ENCODE measurements at regions not wholly inside any gene's neighbourhood (a gene's known extent, or its start where the extent isn't known, plus 50 kb on each side); places are given as distances from the start of the nearest gene placed in this dataset.

DNA sequence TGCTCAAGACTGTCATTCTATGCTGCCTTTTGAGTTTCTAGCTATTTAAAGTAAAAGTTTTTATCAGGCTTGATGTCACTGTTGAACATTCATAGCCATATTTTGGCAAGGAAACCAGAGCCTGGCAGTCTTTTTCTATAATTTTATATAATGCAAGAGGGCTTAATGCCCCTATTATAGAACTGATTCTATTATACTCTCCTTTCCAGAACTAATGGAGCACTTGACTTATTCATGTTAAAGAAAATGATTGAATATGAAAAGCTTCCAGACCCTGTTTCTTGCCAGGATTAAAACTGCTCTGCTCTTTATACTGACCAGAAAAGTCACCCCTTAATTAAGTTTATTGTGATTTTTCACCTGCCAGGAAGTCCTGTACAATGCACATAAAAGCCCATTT, 337.6 kb upstream of the CHRM2 start:
- no peaks in the 10 kb centered on the region for H3K27me3 ChIP-seq (ENCODE audit: low read depth, low read length)
- no peak overlapping the region for H3K4me3 ChIP-seq (ENCODE audit: low read depth in 1 of 2, low read length in 2 of 2)
- H3K36me3 ChIP-seq (ENCODE audit: control insufficient read depth in 1 of 2, insufficient read depth in 2 of 2, low read length in 2 of 2), result no peaks in the 10 kb centered on the region
- no peaks in the 10 kb centered on the region for H3K9me3 ChIP-seq (ENCODE audit: control insufficient read depth in 1 of 2, low read length in 2 of 2)
- no peak overlapping the region for H3K27ac ChIP-seq (ENCODE audit: low read length)
- H3K4me1 ChIP-seq (ENCODE audit: control insufficient read depth in 1 of 2, insufficient read depth in 2 of 2, low read length in 2 of 2), result no peaks in the 10 kb centered on the region

DNA sequence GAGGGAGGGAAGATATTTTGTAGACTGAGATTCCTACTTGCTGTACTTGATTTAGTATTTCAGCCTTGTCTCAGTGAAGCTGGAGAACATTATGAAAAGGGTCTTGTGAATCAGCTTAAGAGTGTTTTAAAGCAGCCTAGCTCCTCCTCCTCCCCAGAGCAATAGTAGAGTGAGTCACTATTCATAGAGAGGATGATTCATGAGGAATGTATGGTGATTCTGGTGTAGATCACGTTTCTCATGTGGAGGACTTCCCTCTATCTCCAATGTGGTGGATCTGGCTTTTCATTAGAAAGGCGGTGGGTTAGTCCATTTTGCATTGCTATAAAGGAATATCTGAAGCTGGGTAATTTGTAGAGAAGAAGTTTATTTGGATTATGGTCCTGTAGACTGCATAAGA, 340.1 kb upstream of the CHRM2 start:
- Histone ChIP-seq H3K27ac (ENCODE audit: low read length) (no peak overlapping the region), H3K4me3 (ENCODE audit: low read depth in 1 of 2, low read length in 2 of 2) (no peak overlapping the region), H3K27me3 (ENCODE audit: low read depth, low read length) (no peaks in the 10 kb centered on the region), H3K36me3 (ENCODE audit: control insufficient read depth in 1 of 2, insufficient read depth in 2 of 2, low read length in 2 of 2) (no peaks in the 10 kb centered on the region), H3K4me1 (ENCODE audit: control insufficient read depth in 1 of 2, insufficient read depth in 2 of 2, low read length in 2 of 2) (no peaks in the 10 kb centered on the region), H3K9me3 (ENCODE audit: control insufficient read depth in 1 of 2, low read length in 2 of 2) (no peaks in the 10 kb centered on the region)

DNA sequence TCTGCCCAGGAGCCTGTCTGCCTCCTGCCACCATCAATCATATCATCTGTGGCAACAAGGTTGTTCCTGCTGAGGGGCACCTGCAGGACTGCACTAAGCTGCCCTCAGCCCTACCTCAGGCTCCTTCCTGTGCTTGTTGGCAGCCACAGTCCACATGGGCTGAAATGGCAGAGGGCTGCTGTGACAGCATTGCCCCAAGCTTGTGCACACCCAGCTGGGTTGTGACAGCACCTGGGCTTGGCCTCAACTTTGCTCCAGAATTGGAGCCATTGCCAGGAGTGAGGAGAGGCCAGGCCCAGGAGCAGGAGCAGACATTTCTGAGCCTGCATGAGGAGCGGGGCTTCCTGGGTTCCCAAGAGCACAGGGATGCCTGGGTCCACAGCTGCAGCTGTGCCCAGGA, 340.9 kb upstream of the CHRM2 start:
- no peaks in the 10 kb centered on the region for H3K36me3 ChIP-seq (ENCODE audit: control insufficient read depth in 1 of 2, insufficient read depth in 2 of 2, low read length in 2 of 2)

DNA sequence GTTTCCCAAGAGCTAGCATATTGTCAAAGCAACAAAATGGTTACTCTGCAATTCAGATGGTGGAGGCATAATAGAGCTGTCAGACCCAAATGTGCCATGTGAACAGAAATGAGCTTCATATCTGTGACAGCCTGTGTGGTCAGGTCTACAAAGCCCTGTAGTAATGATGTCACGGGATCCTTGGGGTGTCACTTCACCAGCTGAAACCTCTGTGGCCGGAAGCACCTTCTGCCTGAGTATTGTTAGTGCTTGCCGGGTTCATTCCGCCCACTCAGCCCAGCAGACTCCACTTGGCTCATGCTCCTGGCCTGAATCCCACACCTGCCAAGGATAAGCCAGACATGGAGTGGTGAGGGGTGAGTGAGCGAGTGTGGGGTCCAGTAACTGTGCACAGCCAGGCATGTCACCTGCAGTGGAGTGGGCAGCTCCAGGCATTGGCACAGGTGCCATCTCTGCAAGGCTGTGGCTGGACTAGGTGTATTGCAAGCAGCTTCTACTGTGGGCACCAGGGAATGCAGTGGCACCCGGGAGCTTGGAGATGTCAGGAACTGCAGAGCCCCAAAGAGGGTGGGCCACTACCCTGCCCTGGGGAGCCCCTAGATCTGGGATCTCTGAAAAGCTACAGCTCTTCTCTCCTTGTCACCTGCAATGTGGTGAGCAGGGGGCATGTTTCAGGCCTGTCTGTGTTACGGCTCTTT, 341.9 kb upstream of the CHRM2 start:
- Histone ChIP-seq H3K9me3 (ENCODE audit: control insufficient read depth in 1 of 2, low read length in 2 of 2) (no peaks in the 10 kb centered on the region), H3K4me3 (ENCODE audit: low read depth in 1 of 2, low read length in 2 of 2) (no peak overlapping the region), H3K4me1 (ENCODE audit: control insufficient read depth in 1 of 2, insufficient read depth in 2 of 2, low read length in 2 of 2) (no peaks in the 10 kb centered on the region), H3K27ac (ENCODE audit: low read length) (no peak overlapping the region), H3K36me3 (ENCODE audit: control insufficient read depth in 1 of 2, insufficient read depth in 2 of 2, low read length in 2 of 2) (no peaks in the 10 kb centered on the region), H3K27me3 (ENCODE audit: low read depth, low read length) (no peaks in the 10 kb centered on the region)

More for the DNA sequence above, 340.9 kb upstream of the CHRM2 start:
- Histone ChIP-seq H3K4me1 (ENCODE audit: control insufficient read depth in 1 of 2, insufficient read depth in 2 of 2, low read length in 2 of 2) (no peaks in the 10 kb centered on the region), H3K4me3 (ENCODE audit: low read depth in 1 of 2, low read length in 2 of 2) (no peak overlapping the region), H3K27me3 (ENCODE audit: low read depth, low read length) (no peaks in the 10 kb centered on the region), H3K27ac (ENCODE audit: low read length) (no peak overlapping the region), H3K9me3 (ENCODE audit: control insufficient read depth in 1 of 2, low read length in 2 of 2) (no peaks in the 10 kb centered on the region)

DNA sequence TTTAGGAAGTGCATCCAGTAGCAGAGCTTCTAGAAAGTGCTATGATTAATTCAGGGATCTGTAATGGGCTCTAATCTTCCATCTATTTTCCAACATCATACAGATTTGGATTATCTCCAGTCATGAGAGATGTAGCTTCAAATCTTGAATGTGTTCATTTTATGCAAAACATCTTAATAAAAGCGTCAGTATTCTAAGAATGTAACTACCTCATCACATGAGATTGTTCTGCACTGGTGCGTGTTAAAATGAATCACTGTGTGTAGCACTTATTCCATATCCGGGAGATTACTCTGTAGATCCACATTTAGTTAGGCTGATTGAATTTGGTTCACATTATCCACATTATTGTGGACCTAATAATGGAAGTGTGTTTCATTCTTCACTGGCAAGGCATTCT, 344.9 kb upstream of the CHRM2 start:
- no peaks in the 10 kb centered on the region for H3K27me3 ChIP-seq (ENCODE audit: low read depth, low read length)
- no peaks in the 10 kb centered on the region for H3K36me3 ChIP-seq (ENCODE audit: control insufficient read depth in 1 of 2, insufficient read depth in 2 of 2, low read length in 2 of 2)
- H3K9me3 ChIP-seq (ENCODE audit: control insufficient read depth in 1 of 2, low read length in 2 of 2), result no peaks in the 10 kb centered on the region
- no peaks in the 10 kb centered on the region for H3K4me1 ChIP-seq (ENCODE audit: control insufficient read depth in 1 of 2, insufficient read depth in 2 of 2, low read length in 2 of 2)
- H3K4me3 ChIP-seq (ENCODE audit: low read depth in 1 of 2, low read length in 2 of 2), result no peak overlapping the region
- no peak overlapping the region for H3K27ac ChIP-seq (ENCODE audit: low read length)

DNA sequence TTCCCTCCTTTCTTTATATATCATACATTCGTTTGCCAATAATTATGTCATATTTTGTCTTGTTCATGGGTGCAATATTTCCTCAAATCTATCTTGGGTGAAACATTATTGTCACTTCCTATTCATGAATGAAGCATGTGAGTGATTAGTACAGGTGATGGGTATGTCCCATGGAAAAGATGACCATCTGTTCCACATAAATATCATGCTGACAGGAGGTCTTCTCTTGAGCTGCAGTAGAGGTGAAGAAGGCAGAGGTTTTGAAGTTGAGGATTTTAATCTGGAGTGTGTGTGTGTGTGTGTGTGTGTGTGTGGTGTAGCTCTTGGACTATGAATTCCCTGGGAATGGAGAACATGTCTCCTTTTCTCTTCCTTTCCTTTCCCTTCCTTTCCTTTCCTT, 350.5 kb upstream of the CHRM2 start:
- H3K4me3 ChIP-seq (ENCODE audit: low read depth in 1 of 2, low read length in 2 of 2), result no peak overlapping the region
- H3K36me3 ChIP-seq (ENCODE audit: control insufficient read depth in 1 of 2, insufficient read depth in 2 of 2, low read length in 2 of 2), result no peaks in the 10 kb centered on the region
- H3K27me3 ChIP-seq (ENCODE audit: low read depth, low read length), result no peaks in the 10 kb centered on the region
- no peaks in the 10 kb centered on the region for H3K9me3 ChIP-seq (ENCODE audit: control insufficient read depth in 1 of 2, low read length in 2 of 2)
- H3K27ac ChIP-seq (ENCODE audit: low read length), result no peak overlapping the region
- H3K4me1 ChIP-seq (ENCODE audit: control insufficient read depth in 1 of 2, insufficient read depth in 2 of 2, low read length in 2 of 2), result no peaks in the 10 kb centered on the region

DNA sequence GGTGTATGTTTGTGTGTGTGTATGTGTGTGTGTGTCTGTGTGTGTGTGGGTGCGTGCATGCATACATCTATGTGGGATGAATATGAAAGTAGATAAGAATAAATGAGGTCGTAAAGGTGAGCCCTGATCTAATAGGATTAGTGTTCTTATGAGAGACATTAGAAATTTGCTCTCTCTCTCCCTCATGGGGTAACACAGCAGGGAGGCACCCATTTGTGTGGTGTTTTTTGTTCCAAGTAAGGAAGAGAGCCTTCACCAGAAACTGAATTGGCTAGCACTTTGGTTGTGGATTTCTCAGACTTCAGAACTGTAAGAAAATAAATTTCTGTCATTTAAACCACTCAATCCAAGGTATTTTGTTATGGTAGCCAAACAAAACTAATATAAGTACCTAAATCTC, 353.7 kb upstream of the CHRM2 start:
- Histone ChIP-seq H3K36me3 (ENCODE audit: control insufficient read depth in 1 of 2, insufficient read depth in 2 of 2, low read length in 2 of 2) (no peaks in the 10 kb centered on the region), H3K4me1 (ENCODE audit: control insufficient read depth in 1 of 2, insufficient read depth in 2 of 2, low read length in 2 of 2) (no peaks in the 10 kb centered on the region), H3K9me3 (ENCODE audit: control insufficient read depth in 1 of 2, low read length in 2 of 2) (peaks cover 0 to 4% of the 10 kb centered on the region in 2 donors), H3K27me3 (ENCODE audit: low read depth, low read length) (no peaks in the 10 kb centered on the region), H3K27ac (ENCODE audit: low read length) (no peak overlapping the region), H3K4me3 (ENCODE audit: low read depth in 1 of 2, low read length in 2 of 2) (no peak overlapping the region)

DNA sequence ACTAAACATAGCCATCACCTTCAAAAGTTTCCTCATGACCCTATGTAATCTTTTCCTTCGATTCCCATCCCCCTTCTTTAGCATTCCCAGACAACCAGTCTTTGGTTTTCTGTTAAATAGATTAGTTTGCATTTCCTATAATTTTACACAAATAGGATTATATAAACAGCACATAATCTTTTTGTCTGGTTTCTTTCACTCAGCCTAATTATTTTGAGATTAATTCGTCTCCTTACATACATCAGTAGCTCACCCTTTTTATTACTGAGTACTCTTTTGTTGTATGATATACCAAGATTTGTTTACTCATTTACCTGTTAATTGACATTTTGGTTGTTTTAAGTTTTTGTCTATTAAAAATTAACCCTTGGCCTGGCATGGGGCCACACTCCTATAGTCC, 354.7 kb upstream of the CHRM2 start:
- no peak overlapping the region for H3K4me3 ChIP-seq (ENCODE audit: low read depth in 1 of 2, low read length in 2 of 2)
- no peaks in the 10 kb centered on the region for H3K4me1 ChIP-seq (ENCODE audit: control insufficient read depth in 1 of 2, insufficient read depth in 2 of 2, low read length in 2 of 2)

DNA sequence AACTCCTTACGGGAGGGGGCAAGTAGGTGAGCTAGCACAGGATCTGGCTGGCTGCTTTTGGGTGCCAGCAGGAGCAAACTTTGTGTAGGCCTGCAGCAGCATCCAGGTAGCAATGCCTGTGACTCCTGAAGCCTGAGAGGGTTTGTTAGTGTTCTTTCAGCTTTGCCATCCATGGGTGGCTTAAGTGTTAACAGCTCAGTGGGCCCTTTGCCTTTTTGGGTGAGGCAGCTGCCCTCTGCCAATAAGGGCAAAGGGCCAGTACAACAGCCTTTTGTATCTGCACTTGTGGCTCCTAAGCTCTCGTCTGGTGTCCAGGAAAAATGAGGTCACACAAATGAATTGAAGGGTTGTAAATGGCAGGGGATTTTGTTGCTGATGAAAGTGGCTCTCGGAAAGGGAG, 359.0 kb upstream of the CHRM2 start:
- no peaks in the 10 kb centered on the region for H3K27me3 ChIP-seq (ENCODE audit: low read depth, low read length)
- H3K9me3 ChIP-seq (ENCODE audit: control insufficient read depth in 1 of 2, low read length in 2 of 2), result peaks cover 0 to 5% of the 10 kb centered on the region in 2 donors
- H3K27ac ChIP-seq (ENCODE audit: low read length), result no peak overlapping the region
- no peaks in the 10 kb centered on the region for H3K4me1 ChIP-seq (ENCODE audit: control insufficient read depth in 1 of 2, insufficient read depth in 2 of 2, low read length in 2 of 2)
- no peak overlapping the region for H3K4me3 ChIP-seq (ENCODE audit: low read depth in 1 of 2, low read length in 2 of 2)
- no peaks in the 10 kb centered on the region for H3K36me3 ChIP-seq (ENCODE audit: control insufficient read depth in 1 of 2, insufficient read depth in 2 of 2, low read length in 2 of 2)

More for the DNA sequence above, 354.7 kb upstream of the CHRM2 start:
- H3K9me3 ChIP-seq (ENCODE audit: control insufficient read depth in 1 of 2, low read length in 2 of 2), result peaks cover 0 to 5% of the 10 kb centered on the region in 2 donors
- no peaks in the 10 kb centered on the region for H3K27me3 ChIP-seq (ENCODE audit: low read depth, low read length)
- no peaks in the 10 kb centered on the region for H3K36me3 ChIP-seq (ENCODE audit: control insufficient read depth in 1 of 2, insufficient read depth in 2 of 2, low read length in 2 of 2)
- H3K27ac ChIP-seq (ENCODE audit: low read length), result no peak overlapping the region

DNA sequence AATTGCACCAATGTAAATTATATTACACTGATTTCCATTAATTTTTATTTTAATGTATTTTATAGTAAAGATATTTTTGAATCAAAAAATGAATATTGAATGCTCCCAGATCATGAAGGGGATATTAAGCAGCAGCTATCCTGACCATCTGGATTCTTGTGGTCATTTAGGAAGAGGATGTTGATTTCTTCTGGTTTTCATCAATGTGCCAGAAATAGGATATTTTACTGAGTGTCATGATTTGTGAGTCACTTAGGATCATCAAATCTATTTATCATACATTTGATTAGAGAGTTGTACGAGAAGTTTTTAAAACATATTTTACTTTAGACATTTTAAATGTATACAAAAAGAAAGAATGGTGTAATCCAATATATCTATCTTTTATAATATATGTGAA, 366.3 kb upstream of the CHRM2 start:
- peaks cover 0 to 3% of the 10 kb centered on the region in 2 donors for H3K4me1 ChIP-seq (ENCODE audit: control insufficient read depth in 1 of 2, insufficient read depth in 2 of 2, low read length in 2 of 2)
- no peaks in the 10 kb centered on the region for H3K9me3 ChIP-seq (ENCODE audit: control insufficient read depth in 1 of 2, low read length in 2 of 2)
- H3K27ac ChIP-seq (ENCODE audit: low read length), result no peak overlapping the region
- no peaks in the 10 kb centered on the region for H3K27me3 ChIP-seq (ENCODE audit: low read depth, low read length)
- H3K4me3 ChIP-seq (ENCODE audit: low read depth in 1 of 2, low read length in 2 of 2), result no peak overlapping the region
- H3K36me3 ChIP-seq (ENCODE audit: control insufficient read depth in 1 of 2, insufficient read depth in 2 of 2, low read length in 2 of 2), result no peaks in the 10 kb centered on the region

DNA sequence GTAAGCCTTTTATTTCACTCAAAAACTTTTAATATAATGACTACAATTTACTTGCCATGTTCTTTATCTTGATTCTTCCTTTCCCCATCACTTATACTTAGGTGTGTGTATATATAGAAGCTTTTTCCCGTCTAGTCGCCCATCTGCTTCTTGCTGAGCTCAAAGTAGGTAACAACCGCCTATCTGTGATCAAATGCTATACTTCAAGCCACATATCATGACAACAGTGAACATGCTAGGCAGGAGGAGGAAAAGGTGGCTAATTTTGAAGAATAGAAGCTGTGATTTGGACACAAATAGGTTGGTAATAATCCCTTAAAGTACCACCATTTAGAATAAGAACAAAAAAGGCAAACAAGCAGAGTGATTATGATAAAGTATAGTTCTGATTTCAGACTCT, 367.3 kb upstream of the CHRM2 start:
- Histone ChIP-seq H3K36me3 (ENCODE audit: control insufficient read depth in 1 of 2, insufficient read depth in 2 of 2, low read length in 2 of 2) (no peaks in the 10 kb centered on the region), H3K4me1 (ENCODE audit: control insufficient read depth in 1 of 2, insufficient read depth in 2 of 2, low read length in 2 of 2) (peaks cover 0 to 3% of the 10 kb centered on the region in 2 donors), H3K4me3 (ENCODE audit: low read depth in 1 of 2, low read length in 2 of 2) (no peak overlapping the region), H3K9me3 (ENCODE audit: control insufficient read depth in 1 of 2, low read length in 2 of 2) (no peaks in the 10 kb centered on the region), H3K27ac (ENCODE audit: low read length) (no peak overlapping the region), H3K27me3 (ENCODE audit: low read depth, low read length) (no peaks in the 10 kb centered on the region)

DNA sequence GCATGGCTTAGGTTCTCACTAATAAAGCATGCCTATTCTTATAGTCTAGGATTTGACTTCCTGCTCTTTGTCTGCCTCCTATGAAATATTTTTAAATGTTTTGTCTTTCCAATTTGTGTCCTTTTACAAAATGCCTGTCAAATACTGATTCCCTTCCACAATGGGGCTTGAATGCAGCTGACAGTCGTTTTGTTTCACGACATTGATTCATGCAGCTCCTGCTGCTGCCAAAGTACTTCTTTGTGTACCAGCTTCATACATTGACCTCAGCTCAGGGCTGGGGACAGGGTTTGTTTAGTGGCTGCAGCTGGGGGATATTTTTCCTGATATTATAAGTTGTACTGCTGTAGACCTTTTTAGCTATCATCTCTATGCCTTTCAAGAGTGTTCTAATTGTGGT, 371.9 kb upstream of the CHRM2 start:
- Histone ChIP-seq H3K4me1 (ENCODE audit: control insufficient read depth in 1 of 2, insufficient read depth in 2 of 2, low read length in 2 of 2) (peaks cover 0 to 3% of the 10 kb centered on the region in 2 donors), H3K36me3 (ENCODE audit: control insufficient read depth in 1 of 2, insufficient read depth in 2 of 2, low read length in 2 of 2) (no peaks in the 10 kb centered on the region), H3K4me3 (ENCODE audit: low read depth in 1 of 2, low read length in 2 of 2) (no peak overlapping the region), H3K27me3 (ENCODE audit: low read depth, low read length) (no peaks in the 10 kb centered on the region), H3K9me3 (ENCODE audit: control insufficient read depth in 1 of 2, low read length in 2 of 2) (no peaks in the 10 kb centered on the region), H3K27ac (ENCODE audit: low read length) (no peak overlapping the region)
